Activated T-cell treated with anti-CD3 and anti-CD28 coated beads for 4 hours (primary cell): ENCODE measurements at regions not wholly inside any gene's neighbourhood (a gene's known extent, or its start where the extent isn't known, plus 50 kb on each side); places are given as distances from the start of the nearest gene placed in this dataset.
"Not testable (repeated sequence)": the region's sequence is repeated elsewhere in the genome, so short reads cannot be mapped to it uniquely, and the experiment has no call there.

ENCODE experiments used
- DNase-seq: peaks from one replicate; pipeline ENCODE4 v3.0.0-alpha.2; 2020

- no peak for DNase-seq
Measured at GRCh38 chr17:72458301-72458700, 337.5 kb downstream of the SOX9 start.

GRCh38 chr17:72460711-72461110 is 339.9 kb downstream of the SOX9 start:
- no peak for DNase-seq

DNA sequence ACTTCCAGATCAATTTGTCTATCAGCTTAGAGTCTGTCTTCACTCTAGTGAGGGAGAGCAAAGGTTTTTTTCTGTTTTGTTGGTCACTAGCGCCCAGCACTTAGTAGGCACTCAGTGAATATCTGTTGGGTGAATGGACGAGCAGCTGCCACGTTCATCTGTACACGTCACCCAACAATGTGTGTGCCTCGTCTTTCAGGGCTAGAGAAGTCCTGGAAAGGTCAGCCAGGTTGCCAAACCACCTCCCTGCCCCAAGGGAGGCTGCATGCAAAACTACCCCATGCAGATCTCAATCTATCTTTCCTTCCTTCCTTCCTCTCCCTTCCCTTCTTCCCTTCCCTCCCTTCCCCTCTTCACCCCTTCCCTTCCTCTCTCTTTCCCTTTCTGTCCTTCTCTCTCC is 340.9 kb downstream of the SOX9 start:
- DNase-seq = no peak

- no peak for DNase-seq
Measured at GRCh38 chr17:72462407-72462806, 341.6 kb downstream of the SOX9 start.

- no peak for DNase-seq
Measured at GRCh38 chr17:72462814-72463213, 342.0 kb downstream of the SOX9 start.

DNA sequence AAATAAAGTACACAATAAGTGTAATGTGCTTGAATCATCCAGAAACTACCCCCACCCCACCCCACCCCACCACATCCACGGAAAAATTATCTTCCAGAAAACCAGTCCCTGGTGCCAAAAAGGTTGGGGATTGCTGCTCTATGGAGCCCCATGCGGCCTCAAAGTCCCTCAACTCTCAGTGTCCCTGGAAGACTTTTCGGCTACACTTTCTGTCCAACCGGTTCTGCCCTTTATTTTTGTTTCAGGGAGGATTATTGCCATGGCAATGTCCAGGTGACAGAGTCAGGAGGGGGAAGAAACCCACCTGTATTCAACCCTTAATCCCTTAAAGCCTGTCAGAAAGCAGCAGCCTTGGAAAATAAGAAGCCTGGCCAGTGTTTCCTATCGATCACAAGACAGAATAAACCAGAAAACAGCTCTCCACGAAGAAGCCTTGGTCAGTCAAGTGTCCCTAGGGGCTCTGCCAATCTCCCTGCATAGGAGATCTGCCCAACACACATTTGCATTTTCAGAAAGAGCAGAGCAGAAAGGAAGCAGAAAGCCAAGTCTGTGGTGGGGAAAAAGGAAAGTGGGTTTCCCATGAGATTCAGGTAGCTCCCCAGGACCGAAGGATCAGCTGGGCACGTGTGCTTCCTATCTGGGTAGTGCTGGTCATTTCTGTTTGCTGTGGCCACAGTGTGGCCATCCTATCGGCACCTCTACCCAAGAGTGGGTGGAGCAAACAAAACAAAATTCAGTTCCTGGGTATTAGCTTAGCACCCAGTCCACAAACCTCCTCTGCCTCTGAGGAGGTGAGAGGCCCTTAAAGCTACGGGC is 342.7 kb downstream of the SOX9 start:
- DNase-seq = no peak

GRCh38 chr17:72464221-72464620 is 343.4 kb downstream of the SOX9 start:
- not testable (repeated sequence) for DNase-seq

GRCh38 chr17:72465191-72466024 is 344.6 kb downstream of the SOX9 start:
- no peak for DNase-seq

DNA sequence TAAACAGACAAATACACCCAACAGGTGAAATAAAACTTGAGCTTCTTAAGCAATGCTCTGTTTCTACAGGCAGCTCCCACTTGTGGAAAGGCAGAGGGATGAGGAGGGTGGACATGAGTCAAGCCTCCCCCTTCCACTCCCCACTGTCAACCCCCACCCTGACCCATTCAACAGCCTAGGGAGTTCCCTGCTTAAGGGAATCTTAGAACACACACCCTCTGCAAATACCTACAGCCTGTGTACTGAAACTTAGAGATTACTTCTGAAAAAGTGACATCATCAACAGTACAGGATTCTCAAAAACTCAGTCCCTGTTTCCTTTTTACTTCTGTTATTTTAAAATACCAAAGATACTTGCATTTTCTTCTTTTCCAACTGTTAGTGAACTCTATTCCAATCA is 345.4 kb downstream of the SOX9 start:
- no peak for DNase-seq

DNA sequence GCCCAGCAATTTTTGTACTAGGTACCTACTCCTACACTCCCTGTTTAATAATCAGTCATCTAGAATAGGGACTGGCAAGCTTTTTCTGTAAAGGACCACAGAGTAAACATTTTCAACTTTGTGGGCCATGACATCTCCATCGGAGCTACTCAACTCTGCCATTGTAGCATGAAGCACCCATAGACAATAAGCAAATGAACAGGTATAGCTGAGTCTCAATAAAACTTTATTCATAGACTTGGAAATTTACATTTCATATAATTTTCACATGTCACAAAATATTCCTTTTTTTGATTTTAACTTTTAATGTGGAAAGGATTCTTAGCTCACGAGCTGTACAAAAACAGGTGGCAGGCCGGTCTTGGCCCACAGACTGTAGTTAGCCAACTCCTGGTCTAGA is 345.8 kb downstream of the SOX9 start:
- no peak for DNase-seq

DNA sequence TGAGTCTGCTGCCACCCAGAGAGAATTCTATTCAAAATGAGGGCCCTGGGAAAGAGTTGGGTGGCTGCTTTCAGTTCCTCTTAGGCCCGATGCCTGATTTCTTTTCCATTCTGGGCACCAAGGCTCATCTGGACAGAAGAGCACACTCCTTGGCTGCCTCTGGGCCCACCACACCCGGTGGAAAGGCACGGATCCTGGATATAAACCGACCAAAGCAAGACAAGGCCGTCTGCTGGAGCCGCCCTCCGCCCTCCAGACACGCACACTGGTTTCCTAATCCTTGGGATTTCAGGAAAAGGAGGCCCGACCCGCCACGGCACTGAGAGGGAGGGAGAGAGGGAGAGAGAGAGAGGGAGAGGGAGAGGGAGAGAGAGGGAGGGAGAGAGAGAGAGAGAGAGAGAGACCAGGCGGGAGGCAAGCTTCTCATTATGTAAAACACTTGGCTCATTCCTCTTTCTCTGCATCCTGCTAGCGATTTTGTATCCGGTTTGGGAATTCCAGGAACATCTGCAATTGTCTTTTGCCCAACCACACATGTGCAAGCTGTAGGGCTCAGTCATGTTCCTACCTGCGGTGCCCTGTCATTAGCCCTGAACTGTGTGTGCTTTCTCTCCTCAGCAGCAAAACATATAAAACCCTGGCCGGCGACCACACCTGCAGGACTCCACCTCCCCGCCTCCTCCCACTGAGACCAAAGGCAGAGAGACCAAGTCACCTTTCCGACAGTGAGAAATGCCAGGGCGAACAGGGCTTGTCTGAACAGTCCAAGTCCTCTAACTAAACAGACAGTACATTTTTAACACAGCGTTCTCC is 347.2 kb downstream of the SOX9 start:
- DNase-seq = no peak

- no peak for DNase-seq
Measured at GRCh38 chr17:72468841-72469240, 348.0 kb downstream of the SOX9 start.

GRCh38 chr17:72470121-72470705 is 349.4 kb downstream of the SOX9 start:
- DNase-seq = no peak

- DNase-seq = no peak
Measured at GRCh38 chr17:72470734-72471133, 349.9 kb downstream of the SOX9 start.

DNA sequence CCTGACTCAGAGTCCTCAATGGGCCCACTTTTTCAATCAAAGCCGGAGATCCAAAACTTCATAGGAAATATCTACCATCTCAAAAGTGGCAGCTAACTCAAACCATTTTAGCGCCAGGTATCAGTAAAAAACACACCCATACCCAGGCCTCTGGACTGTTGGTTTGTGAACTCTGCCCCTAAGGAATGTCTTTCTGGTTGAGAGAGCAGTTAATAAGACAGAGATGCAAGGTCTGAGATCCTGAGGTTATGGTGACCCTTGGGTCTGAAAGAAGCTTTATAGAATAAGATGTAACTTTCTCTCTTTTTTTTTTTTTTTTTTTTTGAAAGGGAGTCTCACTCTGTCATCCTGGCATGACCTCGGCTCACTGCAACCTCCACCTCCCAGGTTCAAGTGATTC is 350.5 kb downstream of the SOX9 start:
- no peak for DNase-seq

GRCh38 chr17:72472106-72472505 is 351.3 kb downstream of the SOX9 start:
- no peak for DNase-seq

DNA sequence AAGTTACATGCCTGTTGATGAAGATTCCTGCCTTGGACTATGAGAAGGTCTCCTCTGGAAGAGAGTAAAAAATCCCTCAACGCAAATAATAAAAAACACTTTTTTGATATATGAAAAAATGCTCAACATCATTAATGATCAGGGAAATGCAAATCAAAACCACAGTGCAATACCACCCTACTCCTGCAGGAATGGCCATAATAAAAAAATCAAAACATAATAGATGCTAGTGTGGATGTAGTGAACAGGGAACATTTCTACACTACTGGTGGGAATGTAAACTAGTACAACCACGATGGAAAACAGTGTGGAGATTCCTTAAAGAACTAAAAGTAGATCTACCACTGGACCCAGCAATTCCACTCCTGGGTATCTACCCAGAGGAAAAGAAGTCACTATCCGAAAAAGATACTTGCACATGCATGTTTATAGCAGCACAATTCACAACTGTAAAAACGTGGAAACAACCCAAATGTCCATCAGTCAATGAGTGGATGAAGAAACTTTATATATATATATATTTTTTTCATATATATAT is 352.1 kb downstream of the SOX9 start:
- not testable (repeated sequence) for DNase-seq

DNA sequence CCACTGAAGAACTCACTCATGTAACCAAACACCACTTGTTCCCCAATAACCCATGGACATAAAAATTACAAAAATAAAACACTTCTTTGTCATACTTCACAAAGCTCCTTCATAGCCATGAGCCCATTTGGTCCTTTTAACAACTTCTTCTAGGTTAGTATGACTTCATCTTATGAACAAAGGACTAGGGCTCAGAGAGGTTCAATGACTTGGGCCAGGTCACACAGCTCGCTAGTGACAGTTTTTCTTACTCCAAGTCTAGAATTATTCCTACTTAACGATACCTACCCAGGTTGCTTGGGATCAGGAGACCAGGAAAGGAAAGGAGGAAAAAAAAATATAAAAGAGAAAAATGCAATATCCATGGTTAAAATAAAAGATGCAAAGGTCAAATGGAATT is 353.4 kb downstream of the SOX9 start:
- DNase-seq = no peak

DNA sequence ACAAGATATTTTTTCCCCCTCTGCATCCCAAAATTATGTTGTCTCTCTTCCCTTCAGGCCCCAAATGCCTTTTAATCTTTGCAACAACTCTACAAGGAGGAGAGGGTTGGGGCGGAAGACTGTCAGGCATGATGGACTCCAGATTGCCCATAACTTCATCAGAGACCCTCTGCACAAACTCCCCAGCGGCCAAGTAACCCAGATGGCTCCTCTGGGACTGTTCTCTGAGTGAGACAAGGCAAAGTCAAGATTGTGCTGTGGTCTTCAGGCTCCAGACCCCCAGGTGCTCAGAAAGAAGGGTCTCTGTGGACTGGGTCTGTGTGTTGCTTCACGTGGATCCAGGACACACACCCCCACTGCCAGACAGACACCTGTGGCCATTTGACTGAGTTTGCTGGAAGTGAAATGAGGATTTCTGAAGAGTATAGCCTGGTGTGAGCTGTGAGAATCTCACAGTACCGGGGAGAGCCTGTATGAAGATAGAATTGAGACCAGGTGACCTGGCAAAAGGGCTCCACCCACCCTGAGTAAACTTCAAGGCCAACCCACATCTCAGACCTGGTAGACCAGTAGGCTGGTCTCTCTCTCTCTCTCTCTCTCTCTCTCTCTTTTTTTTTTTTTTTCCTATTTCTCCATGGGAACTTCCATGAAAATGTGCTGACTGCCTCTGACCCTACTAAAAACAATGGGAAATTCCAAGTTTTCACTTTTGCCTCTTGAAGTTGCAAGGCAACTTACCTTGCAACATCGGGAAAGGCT is 354.1 kb downstream of the SOX9 start:
- DNase-seq = no peak

DNA sequence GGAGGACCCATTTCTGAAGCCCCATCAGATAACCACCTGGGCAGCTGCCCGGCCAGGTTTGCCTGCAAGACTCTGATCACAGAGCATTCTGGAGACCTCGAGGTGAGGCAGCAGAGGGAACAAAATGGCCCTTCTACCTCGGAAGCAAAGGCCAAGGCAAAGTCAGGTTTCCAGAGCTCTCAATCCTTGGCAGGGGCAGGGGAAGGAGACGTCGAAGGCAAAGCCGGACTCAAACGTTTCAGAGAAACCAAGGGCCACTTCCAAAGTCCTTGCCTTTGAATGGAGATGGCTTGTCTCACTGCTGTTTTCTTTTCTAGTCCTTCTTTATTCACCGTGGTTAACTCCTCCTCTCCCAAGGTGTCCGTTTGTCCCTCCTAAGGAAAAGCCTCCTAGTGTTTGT is 355.3 kb downstream of the SOX9 start:
- no peak for DNase-seq

- DNase-seq = no peak
Measured at GRCh38 chr17:72476575-72476986, 355.8 kb downstream of the SOX9 start.

GRCh38 chr17:72477491-72477890 is 356.7 kb downstream of the SOX9 start:
- no peak for DNase-seq
